ENCODE measurements at regions not wholly inside any gene's neighbourhood (a gene's known extent, or its start where the extent isn't known, plus 50 kb on each side); places are given as distances from the start of the nearest gene placed in this dataset.

DNA sequence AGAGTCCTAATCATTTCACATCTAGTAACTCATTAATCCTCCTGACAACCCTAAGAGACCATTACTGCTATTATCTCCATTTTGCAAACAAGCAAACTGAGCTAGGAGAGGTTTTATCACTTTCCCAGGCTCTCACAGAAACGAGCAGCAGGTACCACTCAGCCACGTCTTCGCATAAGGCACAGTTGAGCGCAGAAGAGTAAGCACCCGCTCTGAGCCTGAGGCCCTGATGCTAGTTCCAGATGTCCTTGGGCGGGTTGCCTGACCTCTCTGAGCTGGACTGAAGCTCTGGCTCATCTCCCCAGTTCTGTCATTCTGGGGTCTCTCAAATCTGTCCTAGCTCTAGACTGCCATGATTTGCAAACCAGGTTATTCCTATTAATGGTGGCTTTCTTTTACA, 72.6 kb upstream of the FRMD4A start:
- TF ChIP-seq, protein P1, sequence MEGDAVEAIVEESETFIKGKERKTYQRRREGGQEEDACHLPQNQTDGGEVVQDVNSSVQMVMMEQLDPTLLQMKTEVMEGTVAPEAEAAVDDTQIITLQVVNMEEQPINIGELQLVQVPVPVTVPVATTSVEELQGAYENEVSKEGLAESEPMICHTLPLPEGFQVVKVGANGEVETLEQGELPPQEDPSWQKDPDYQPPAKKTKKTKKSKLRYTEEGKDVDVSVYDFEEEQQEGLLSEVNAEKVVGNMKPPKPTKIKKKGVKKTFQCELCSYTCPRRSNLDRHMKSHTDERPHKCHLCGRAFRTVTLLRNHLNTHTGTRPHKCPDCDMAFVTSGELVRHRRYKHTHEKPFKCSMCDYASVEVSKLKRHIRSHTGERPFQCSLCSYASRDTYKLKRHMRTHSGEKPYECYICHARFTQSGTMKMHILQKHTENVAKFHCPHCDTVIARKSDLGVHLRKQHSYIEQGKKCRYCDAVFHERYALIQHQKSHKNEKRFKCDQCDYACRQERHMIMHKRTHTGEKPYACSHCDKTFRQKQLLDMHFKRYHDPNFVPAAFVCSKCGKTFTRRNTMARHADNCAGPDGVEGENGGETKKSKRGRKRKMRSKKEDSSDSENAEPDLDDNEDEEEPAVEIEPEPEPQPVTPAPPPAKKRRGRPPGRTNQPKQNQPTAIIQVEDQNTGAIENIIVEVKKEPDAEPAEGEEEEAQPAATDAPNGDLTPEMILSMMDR (conservative IDR thresholded peaks at IDR 0.05; ENCODE audit: low read length), result no peak
- TF ChIP-seq EZH2phosphoT487 (IDR thresholded peaks at IDR 0.05; ENCODE audit: borderline replicate concordance, low read depth, low read length), result no peak

Measured in OCI-LY7 (cell line).